ENCODE measurements at regions not wholly inside any gene's neighbourhood (a gene's known extent, or its start where the extent isn't known, plus 50 kb on each side); places are given as distances from the start of the nearest gene placed in this dataset.

DNA sequence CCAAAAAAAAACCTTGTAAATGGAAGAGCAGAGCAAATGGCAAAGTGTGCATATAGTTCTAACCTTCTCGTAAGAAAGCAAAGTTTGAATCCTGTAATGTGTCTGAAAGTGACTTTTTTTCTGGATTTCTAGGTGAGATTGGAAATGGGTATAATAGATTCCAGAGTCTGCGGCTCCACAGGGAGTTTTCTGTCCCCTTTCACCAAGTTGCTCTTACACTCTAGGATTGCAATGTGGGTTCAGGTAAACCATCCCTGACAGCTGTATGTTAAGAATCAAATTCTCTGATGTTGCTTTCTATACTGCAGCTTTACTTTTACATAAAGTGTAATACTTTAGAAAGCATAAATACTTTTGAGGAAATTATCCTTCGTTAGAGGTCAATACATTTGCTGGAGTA, 260.1 kb downstream of the PRL start:
- TF ChIP-seq, protein P1, sequence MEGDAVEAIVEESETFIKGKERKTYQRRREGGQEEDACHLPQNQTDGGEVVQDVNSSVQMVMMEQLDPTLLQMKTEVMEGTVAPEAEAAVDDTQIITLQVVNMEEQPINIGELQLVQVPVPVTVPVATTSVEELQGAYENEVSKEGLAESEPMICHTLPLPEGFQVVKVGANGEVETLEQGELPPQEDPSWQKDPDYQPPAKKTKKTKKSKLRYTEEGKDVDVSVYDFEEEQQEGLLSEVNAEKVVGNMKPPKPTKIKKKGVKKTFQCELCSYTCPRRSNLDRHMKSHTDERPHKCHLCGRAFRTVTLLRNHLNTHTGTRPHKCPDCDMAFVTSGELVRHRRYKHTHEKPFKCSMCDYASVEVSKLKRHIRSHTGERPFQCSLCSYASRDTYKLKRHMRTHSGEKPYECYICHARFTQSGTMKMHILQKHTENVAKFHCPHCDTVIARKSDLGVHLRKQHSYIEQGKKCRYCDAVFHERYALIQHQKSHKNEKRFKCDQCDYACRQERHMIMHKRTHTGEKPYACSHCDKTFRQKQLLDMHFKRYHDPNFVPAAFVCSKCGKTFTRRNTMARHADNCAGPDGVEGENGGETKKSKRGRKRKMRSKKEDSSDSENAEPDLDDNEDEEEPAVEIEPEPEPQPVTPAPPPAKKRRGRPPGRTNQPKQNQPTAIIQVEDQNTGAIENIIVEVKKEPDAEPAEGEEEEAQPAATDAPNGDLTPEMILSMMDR (IDR thresholded peaks at IDR 0.05) = no peak
- TF ChIP-seq EP300 (IDR thresholded peaks at IDR 0.05) = no peak

Data from suprapubic skin (tissue), 3 donors.